ENCODE measurements at regions not wholly inside any gene's neighbourhood (a gene's known extent, or its start where the extent isn't known, plus 50 kb on each side); places are given as distances from the start of the nearest gene placed in this dataset.

GRCh38 chr10:131730771-131731497 lies 169.9 kb upstream of the PPP2R2D start:
- DNase-seq (ENCODE audit: low spot score) = no peak
- TF ChIP-seq CTCF (IDR thresholded peaks at IDR 0.05; ENCODE audit: extremely low read depth, missing control alignments) = no peak

DNA sequence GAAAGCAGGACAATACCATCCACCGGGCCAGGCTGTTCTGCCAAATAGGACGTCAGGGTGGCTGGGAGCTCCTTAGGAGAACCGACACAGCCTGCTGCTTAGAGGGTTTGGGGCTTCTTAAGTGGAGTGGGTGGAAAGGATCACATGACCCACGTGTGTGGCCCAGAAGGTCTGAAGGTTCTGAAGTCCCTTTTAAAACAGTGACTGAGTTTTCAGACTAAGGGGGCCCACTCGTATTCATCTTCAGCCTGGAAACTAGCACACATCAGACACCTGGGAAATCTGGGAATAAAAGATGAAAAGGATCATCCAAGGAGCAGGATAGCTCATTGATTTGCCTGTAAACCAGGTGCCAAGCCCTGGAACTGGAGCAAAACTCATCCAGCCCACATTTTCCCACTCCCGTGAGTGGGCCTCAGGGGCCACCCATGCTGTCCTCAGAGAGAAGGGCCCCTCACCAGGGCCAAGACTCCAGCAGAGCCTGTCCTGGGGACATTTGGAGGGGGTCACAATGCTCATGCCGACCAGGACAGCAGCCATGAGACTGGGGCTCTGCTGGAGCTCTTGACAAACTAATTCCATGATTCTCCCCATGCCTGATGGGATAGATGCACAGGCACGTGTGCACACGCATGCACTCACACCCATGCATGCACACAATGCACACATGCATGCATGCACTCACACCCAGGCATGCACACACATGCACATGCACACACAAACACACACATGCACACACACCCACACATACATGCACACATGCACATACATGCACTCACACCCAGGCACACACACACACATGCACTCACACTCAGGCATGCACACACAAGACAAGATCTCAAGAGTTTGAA lies 168.8 kb upstream of the PPP2R2D start:
- TF ChIP-seq CTCF (IDR thresholded peaks at IDR 0.05; ENCODE audit: extremely low read depth, missing control alignments) = no peak

GRCh38 chr10:131732631-131733127 lies 168.1 kb upstream of the PPP2R2D start:
- no peak for DNase-seq (ENCODE audit: low spot score)
- TF ChIP-seq CTCF (IDR thresholded peaks at IDR 0.05; ENCODE audit: extremely low read depth, missing control alignments) = no peak

More for the DNA sequence above, 168.8 kb upstream of the PPP2R2D start:
- no peak for DNase-seq (ENCODE audit: low spot score)

DNA sequence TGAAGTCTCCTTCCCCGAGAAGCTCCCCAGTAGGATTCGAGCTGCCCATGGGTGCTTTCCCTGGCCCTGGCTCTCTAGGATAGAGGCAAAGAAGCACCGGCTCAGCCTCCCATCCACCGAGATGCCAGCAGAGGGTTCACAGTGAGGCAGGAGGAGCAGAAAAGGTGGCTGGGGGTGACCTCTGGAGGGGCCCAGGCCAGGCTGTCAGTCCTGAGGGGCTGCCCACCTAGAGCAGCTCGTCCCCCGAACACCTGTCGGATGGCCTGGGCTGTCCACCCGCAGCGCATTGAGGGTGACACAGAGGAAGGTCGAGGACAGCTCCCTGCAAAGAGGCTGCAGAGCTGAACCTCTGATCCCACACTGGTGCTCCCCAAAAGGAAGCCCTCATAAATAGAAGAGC lies 167.2 kb upstream of the PPP2R2D start:
- no peak for TF ChIP-seq CTCF (IDR thresholded peaks at IDR 0.05; ENCODE audit: extremely low read depth, missing control alignments)
- no peak for DNase-seq (ENCODE audit: low spot score)

- DNase-seq (ENCODE audit: low spot score) = no peak
- TF ChIP-seq CTCF (IDR thresholded peaks at IDR 0.05; ENCODE audit: extremely low read depth, missing control alignments) = no peak
These were observed 165.2 kb upstream of the PPP2R2D start for GRCh38 chr10:131735577-131735976.

GRCh38 chr10:131736321-131736980 lies 164.4 kb upstream of the PPP2R2D start:
- TF ChIP-seq CTCF (IDR thresholded peaks at IDR 0.05; ENCODE audit: extremely low read depth, missing control alignments) = no peak
- no peak for DNase-seq (ENCODE audit: low spot score)
